Right ventricle myocardium superior (tissue), 1 donor: ENCODE measurements at regions not wholly inside any gene's neighbourhood (a gene's known extent, or its start where the extent isn't known, plus 50 kb on each side); places are given as distances from the start of the nearest gene placed in this dataset.
"Not testable (repeated sequence)": the region's sequence is repeated elsewhere in the genome, so short reads cannot be mapped to it uniquely, and the experiment has no call there.

Experiments used
- ATAC-seq: fragments of 200-7000 bp; cut with Tn5 transposase; one replicate; pipeline ENCODE4 v1.9.1; 2020; ENCODE audit warnings: mild to moderate bottlenecking; ENCODE audit not compliant: poor library complexity
- DNase-seq: peaks from one replicate; pipeline ENCODE4 v3.0.0-alpha.2; 2020
- intact Hi-C: fragments of 100-400 bp; cut with DNase I; formaldehyde crosslinking; loops from one replicate; pipeline ENCODE4 v1.11.2; 2022
- donor health status: DM: no; HTN: yes; CAD: no; lungs with severe emphysema.

DNA sequence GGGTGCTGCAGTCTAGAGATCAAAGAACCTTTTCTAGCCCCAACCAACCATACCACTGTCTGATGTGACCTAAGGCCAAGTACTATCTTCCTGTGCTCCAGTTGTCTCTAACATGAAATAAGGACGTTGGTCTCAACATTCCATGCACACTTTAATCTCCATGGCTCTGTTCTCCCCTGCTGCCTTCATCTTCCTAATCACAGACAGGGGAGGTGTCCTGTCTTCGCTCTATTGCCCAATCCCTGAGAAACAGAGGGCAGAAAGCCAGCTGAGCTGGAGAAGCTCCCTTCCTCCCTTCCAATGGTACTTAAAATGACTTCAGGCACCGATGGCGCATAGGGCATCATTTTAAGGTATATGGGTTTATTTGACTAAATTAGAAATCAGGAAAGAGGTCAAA, 148.9 kb upstream of the GNAO1 start:
- no peak for DNase-seq
- intact Hi-C loops: loop anchor here (5.0 to 10.0 kb wide), 2 partner anchors 152 to 275 kb away; partner anchors contain the start of gene GNAO1
- peak; percentile 55 for ATAC-seq

- DNase-seq: no peak
- intact Hi-C loops: loop anchor here (5.0 to 10.0 kb wide), 2 partner anchors 153 to 276 kb away; partner anchors contain the start of gene GNAO1
- ATAC-seq: peak; percentile 93
Measured at GRCh38 chr16:56041556-56042140, 149.6 kb upstream of the GNAO1 start.

- ATAC-seq (no peak), DNase-seq (no peak)
- intact Hi-C loops: no loop called here
Measured at GRCh38 chr16:56038564-56039098, 152.7 kb upstream of the GNAO1 start.

DNA sequence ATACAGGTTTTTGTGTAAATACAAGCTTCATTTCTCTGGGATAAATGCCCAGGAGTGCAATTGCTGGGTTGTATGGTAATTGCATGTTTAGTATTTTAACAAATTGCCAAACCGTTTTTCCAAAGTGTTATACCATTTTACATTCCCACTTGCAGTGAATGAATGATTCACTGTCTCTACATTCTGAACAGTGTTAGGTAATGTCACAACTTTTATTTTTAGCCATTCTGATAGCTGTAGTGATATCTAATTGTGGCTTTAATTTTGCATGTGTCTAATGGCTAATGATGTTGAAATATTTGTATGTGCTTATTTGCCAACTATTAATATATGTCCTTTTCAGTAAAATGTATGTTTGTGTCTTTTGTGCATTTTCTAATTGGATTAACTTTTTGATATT, 156.9 kb upstream of the CES5A start:
- DNase-seq: no peak
- intact Hi-C loops: no loop called here
- peak; percentile 65 for ATAC-seq

DNA sequence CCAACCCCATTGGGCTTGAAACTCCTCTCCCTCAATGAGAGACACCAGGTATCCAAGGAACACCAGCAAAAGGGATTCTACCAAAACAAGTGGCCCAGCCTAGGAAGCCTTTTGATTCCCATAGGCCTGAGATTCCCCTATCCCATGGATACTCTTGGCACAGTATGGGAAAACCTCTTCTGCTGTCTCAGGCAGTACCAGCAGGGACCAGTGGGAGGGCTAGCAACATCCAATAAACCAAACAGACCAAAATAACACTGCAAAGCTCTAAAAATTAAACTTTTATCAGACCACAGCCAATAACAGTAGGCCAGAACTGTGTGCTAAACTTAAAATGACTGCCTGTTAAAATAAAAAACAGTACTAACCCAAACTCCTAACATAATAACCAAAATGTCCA, 153.9 kb upstream of the CES5A start:
- DNase-seq (no peak), ATAC-seq (no peak)
- intact Hi-C loops: no loop called here

- no peak for DNase-seq
- ATAC-seq: no peak
- intact Hi-C loops: no loop called here
Measured at GRCh38 chr16:56022818-56023217, 147.6 kb upstream of the CES5A start.

DNA sequence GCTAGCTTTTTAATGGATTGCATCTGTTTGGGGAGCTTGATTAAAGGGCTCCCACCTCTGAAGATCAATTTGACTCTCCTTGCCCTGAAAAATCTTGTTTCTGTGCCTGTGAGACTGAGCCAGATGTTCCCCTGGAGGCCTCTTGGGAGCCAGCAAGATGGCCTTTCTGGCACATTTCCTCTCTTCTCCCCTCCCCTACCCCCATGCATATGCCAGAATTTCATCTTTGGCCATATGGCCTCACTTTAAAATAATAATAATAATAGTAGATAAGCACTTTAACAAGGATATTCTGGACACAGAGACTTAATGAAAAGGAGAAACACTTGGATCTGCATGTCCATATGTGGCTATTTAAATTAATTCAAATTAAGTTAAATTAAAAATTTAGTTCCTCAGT, 144.1 kb upstream of the CES5A start:
- intact Hi-C loops: no loop called here
- no peak for ATAC-seq

DNA sequence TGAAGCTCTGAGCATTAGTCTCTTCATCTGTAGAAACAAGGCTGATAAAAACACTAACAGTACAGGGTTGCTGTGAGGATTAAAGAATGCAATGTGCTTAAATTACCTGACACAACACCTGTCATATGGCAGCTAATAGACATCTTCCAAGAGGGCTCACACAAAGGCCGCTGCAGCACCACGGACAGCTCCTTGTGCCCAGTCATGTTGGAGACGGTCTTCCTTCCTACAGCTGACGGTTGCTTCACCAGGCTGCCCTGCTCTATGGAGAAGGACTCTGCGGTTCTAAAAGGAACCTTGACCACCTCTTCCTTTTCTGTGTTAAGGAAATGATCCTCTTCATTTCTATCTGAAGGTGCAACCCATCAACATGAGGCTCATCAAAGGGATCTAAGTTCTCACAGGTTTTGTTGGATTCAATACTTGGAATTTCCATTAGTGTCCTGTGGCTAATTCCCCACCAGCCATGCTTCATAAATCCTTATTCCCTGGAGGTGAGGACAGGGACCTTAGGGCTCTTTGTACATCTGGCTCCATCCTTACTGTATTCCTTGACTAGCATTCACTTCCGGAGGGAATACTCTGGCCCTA, 138.9 kb upstream of the CES5A start:
- ATAC-seq (no peak), DNase-seq (peak; percentile 74)
- intact Hi-C loops: no loop called here

More for the DNA sequence above, 144.1 kb upstream of the CES5A start:
- DNase-seq: no peak

DNA sequence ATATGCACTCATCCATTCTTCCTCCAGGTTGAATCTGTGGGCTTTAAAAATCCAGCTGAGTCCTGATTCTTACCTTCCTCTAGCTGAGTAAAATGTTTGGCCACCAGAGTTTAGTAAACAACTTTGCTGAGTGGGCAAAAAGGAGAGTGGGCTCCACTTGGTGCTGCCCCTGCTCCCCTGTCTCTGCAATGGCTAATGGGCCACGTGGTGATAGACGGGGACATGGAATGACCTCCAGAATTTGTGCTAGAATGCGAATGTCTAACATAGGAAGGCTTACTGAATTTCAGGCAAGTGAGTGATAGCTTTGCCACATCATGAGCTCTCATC, 137.3 kb upstream of the CES5A start:
- no peak for ATAC-seq
- intact Hi-C loops: no loop called here
- DNase-seq: no peak

GRCh38 chr16:56011808-56012481, 136.8 kb upstream of the CES5A start:
- intact Hi-C loops: no loop called here
- no peak for DNase-seq
- ATAC-seq: no peak

DNA sequence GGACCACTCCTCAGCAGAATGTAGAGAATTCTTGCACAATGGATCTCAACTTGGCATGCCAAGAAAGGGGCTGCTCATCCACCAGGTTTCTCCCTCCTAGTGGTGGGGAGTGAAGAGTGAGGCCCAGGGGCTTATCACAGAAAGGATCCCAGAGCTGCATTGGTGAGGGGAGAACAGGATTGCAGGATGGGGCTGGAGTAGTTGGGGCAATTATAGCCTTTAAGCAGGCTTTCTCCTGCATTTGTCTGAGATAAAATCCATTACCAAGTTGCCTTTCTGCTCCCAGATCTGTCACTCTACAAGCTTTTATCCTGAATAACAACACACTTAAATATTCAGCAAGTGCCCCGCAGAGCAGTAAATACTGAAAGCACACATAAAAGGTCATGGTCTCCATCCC, 130.8 kb upstream of the CES5A start:
- DNase-seq (no peak), ATAC-seq (no peak)
- intact Hi-C loops: no loop called here

DNA sequence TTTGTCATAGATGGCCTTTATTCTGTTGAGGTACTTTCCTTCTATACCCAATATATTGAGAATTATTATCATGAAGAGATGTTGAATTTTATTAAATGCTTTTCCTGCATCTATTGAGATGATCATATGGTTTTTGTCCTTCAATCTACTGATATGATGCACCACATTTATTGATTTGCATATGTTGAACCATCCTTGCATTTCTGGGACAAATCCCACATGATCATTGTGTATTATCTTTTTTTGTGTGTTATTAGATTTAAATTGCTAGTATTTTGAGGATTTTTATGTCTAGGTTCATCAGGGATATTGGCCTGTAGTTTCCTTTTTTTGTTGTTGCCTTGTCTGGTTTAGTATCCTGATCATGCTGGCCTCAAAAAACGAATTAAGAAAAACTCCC, 124.5 kb upstream of the CES5A start:
- intact Hi-C loops: no loop called here
- ATAC-seq (no peak), DNase-seq (no peak)

- intact Hi-C loops: no loop called here
- no peak for ATAC-seq
Measured at GRCh38 chr16:55993088-55993487, 117.9 kb upstream of the CES5A start.

DNA sequence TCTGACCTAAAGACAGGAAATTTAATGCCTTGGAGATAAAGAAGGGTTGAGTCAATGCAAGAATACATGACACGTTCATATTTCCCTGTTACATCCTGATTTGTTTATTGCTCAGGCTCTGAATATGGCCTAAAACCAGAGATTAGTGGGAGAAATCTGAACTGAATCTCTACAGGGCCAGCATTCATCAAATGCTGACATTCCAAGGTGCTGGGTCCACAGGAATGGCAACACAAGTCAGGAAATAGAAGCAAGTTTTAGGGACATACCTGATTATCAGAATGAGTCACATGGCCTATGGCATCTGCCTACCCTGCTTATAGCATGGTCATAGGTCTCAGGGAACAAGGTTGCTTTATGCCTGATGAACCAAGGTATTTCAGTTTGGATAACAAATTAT, 117.4 kb upstream of the CES5A start:
- intact Hi-C loops: no loop called here
- DNase-seq: no peak
- no peak for ATAC-seq

More at GRCh38 chr16:55993088-55993487, 117.9 kb upstream of the CES5A start:
- no peak for DNase-seq

DNA sequence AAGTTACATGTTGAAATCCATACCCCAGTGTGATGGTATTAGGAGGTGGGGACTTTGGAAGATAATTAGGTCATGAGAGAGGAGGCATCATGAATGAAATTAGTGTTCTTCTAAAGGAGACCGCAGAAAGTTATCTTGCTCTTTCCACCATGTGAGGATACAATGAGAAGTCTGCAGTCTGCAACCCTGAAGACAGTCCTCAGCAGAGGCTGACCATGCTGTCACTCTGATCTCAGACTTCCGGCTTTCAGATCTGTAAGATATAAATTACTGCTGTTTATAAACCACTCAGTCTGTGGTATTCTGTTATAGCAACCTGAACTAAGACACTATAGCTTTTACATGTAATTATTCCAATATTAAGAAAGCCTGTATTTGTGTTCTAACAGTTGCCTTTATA, 116.7 kb upstream of the CES5A start:
- intact Hi-C loops: no loop called here
- ATAC-seq (no peak), DNase-seq (no peak)

DNA sequence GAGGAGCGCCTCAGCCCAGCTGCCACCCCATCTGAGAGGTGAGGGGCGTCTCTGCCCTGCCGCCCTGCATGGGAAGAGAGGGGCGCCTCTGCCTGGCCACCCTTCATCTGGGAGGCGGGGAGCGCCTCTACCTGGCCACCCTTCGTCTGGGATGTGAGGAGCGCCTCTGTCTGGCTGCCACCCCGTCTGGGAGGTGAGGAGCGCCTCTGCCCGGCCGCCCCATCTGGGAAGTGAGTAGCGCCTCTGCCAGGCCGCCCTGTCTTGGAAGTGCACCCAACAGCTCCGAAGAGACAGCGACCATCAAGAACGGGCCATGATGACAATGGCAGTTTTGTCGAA, 114.4 kb upstream of the CES5A start:
- DNase-seq (no peak), ATAC-seq (no peak)
- intact Hi-C loops: no loop called here

GRCh38 chr16:55988850-55989568, 113.8 kb upstream of the CES5A start:
- DNase-seq, intact Hi-C loops, ATAC-seq: not testable (repeated sequence)

DNA sequence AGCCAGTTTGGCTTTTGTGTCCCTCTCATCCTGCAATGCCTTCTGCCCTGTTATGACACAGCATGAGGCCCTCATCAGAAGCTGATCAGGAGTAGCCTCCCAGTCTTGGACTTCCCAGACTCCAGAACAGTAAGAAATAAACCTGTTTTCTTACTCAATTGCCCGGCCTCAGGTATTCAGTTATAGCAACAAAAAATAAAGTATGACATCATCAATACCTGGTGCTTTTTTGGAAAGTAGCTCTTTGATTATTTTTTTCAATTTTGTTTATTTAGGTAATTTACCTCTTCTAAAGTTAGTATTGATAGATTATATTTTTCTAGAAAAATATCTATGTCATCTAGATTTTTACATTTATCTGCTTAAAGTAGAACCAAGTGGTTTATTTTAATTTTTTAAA, 112.8 kb upstream of the CES5A start:
- no peak for DNase-seq
- no peak for ATAC-seq
- intact Hi-C loops: no loop called here

DNA sequence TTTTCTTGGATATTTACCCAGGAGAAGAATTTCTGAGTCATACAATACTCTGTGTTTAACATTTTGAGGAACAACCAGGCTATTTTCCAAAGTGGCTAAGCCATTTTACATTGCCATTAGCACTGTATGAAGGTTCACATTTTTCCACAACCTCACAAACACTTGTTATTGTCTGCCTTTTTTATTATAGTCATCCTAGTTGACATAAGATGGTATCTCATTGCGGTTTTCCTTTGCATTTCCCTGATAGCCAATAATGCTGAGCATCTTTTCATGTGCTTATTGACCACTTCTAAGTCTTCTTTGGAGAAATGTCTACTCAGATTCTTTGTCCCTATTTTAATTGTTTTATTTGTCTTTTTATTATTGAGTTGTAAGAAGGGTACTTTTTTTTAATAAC, 107.4 kb upstream of the CES5A start:
- ATAC-seq (no peak), DNase-seq (no peak)
- intact Hi-C loops: no loop called here

- DNase-seq (no peak), ATAC-seq (no peak)
- intact Hi-C loops: no loop called here
Measured at GRCh38 chr16:55981557-55981956, 106.4 kb upstream of the CES5A start.
